SIG-M5 treated with dmso at 0.1 percent for 504 hours (cell line): ENCODE measurements at regions not wholly inside any gene's neighbourhood (a gene's known extent, or its start where the extent isn't known, plus 50 kb on each side); places are given as distances from the start of the nearest gene placed in this dataset.
"Not testable (repeated sequence)": the region's sequence is repeated elsewhere in the genome, so short reads cannot be mapped to it uniquely, and the experiment has no call there.

Source experiments
- DNase-seq: peaks from one replicate; lab custom pipeline; 2025; ENCODE audit not compliant: unreplicated experiment; lab: John Stamatoyannopoulos, UW

- not testable (repeated sequence) for DNase-seq
Observed at GRCh38 chr9:103611950-103612349, 482.2 kb upstream of the SMC2 start.

- no peak for DNase-seq
Observed at GRCh38 chr9:103615994-103616393, 478.1 kb upstream of the SMC2 start.

GRCh38 chr9:103617046-103617445 is 477.1 kb upstream of the SMC2 start:
- DNase-seq, result no peak

- no peak for DNase-seq
Observed at GRCh38 chr9:103625161-103625804, 468.8 kb upstream of the SMC2 start.

GRCh38 chr9:103627731-103628130 is 466.4 kb upstream of the SMC2 start:
- DNase-seq, result no peak

- no peak for DNase-seq
Observed at GRCh38 chr9:103649086-103649485, 445.0 kb upstream of the SMC2 start.

GRCh38 chr9:103658156-103658555 is 436.0 kb upstream of the SMC2 start:
- no peak for DNase-seq

GRCh38 chr9:103660830-103661229 is 433.3 kb upstream of the SMC2 start:
- DNase-seq, result no peak

GRCh38 chr9:103661663-103662062 is 432.4 kb upstream of the SMC2 start:
- no peak for DNase-seq

- no peak for DNase-seq
Observed at GRCh38 chr9:103669296-103669695, 424.8 kb upstream of the SMC2 start.

GRCh38 chr9:103674271-103674670 is 419.8 kb upstream of the SMC2 start:
- DNase-seq, result no peak

GRCh38 chr9:103680581-103680980 is 413.5 kb upstream of the SMC2 start:
- DNase-seq, result no peak

- DNase-seq, result no peak
Observed at GRCh38 chr9:103681435-103681834, 412.7 kb upstream of the SMC2 start.

- DNase-seq, result no peak
Observed at GRCh38 chr9:103700195-103700962, 393.7 kb upstream of the SMC2 start.

GRCh38 chr9:103702572-103702971 is 391.5 kb upstream of the SMC2 start:
- no peak for DNase-seq

GRCh38 chr9:103707181-103707580 is 386.9 kb upstream of the SMC2 start:
- DNase-seq, result no peak

- DNase-seq, result no peak
Observed at GRCh38 chr9:103709366-103709765, 384.7 kb upstream of the SMC2 start.

GRCh38 chr9:103713631-103714030 is 380.5 kb upstream of the SMC2 start:
- no peak for DNase-seq

- no peak for DNase-seq
Observed at GRCh38 chr9:103714992-103715391, 379.1 kb upstream of the SMC2 start.

- DNase-seq, result no peak
Observed at GRCh38 chr9:103721056-103721455, 373.1 kb upstream of the SMC2 start.

GRCh38 chr9:103730866-103731265 is 363.2 kb upstream of the SMC2 start:
- DNase-seq, result no peak

- DNase-seq, result no peak
Observed at GRCh38 chr9:103731541-103731940, 362.6 kb upstream of the SMC2 start.

GRCh38 chr9:103734471-103734870 is 359.6 kb upstream of the SMC2 start:
- DNase-seq, result no peak
